Vagina (tissue), 2 donors: ENCODE measurements at regions not wholly inside any gene's neighbourhood (a gene's known extent, or its start where the extent isn't known, plus 50 kb on each side); places are given as distances from the start of the nearest gene placed in this dataset.
A peak's percentile ranks its signal among the peaks of the same experiment; 100 is the strongest.

Experiments
- DNase-seq, 2 donors: peaks; one replicate each; pipeline ENCODE4 v3.0.0-alpha.2; 2017; ENCODE audit errors: extremely low spot score in 2 of 2
- H3K27ac ChIP-seq: fragments of 200-600 bp; sonication (generic); one replicate; pipeline ENCODE4 v1.5.1; 2019
- H3K27me3 ChIP-seq: fragments of 200-600 bp; sonication (generic); one replicate; pipeline ENCODE4 v1.5.1; 2019
- H3K36me3 ChIP-seq, 2 donors: fragments of 200-600 bp; sonication (generic); one replicate each; pipeline ENCODE4 v1.5.1; 2017 to 2019
- H3K4me1 ChIP-seq: fragments of 200-600 bp; sonication (generic); one replicate; pipeline ENCODE4 v1.5.1; 2019
- H3K4me3 ChIP-seq, 2 donors: fragments of 200-600 bp; sonication (generic); 1 replicate in 1 of 2; 2 replicates in 1 of 2; pipeline ENCODE4 v1.5.1; 2016 to 2019
- H3K9me3 ChIP-seq: fragments of 200-600 bp; sonication (generic); one replicate; pipeline ENCODE4 v1.5.1; 2019
- CTCF ChIP-seq, 3 experiments: fragments of 450-650 bp in 2 of 3; fragments of 200-600 bp in 1 of 3; sonication (generic) in 1 of 3; IDR thresholded peaks; one replicate each; pipeline ENCODE4 v1.5.1; 2017 to 2019; ENCODE audit warnings: antibody characterized with exemption in 3 of 3, mild to moderate bottlenecking in 2 of 3, moderate library complexity in 2 of 3
- POLR2A ChIP-seq, 2 donors: fragments of 450-650 bp; IDR thresholded peaks; one replicate each; pipeline ENCODE4 v1.6.1; 2017; ENCODE audit warnings: antibody characterized with exemption in 2 of 2, mild to moderate bottlenecking in 2 of 2, moderate library complexity in 2 of 2
- POLR2AphosphoS5 ChIP-seq, 2 donors: sonication (generic); formaldehyde crosslinking; IDR thresholded peaks; one replicate each; pipeline ENCODE4 v1.9.0; 2017; ENCODE audit warnings: antibody characterized with exemption in 2 of 2, mild to moderate bottlenecking in 2 of 2, low read depth in 1 of 2; ENCODE audit not compliant: insufficient read depth in 1 of 2
- intact Hi-C: fragments of 100-400 bp; cut with DNase I; formaldehyde crosslinking; loops from one replicate; pipeline ENCODE4 v1.15.1; 2023

GRCh38 chr20:11130554-11131166, 456.9 kb upstream of the JAG1 start:
- no peaks in the 10 kb centered on the region for H3K9me3 ChIP-seq
- H3K36me3 ChIP-seq, result no peaks in the 10 kb centered on the region
- no peak overlapping the region for H3K27ac ChIP-seq
- intact Hi-C loops, result no loop called here
- H3K4me1 ChIP-seq, result no peaks in the 10 kb centered on the region
- TF ChIP-seq CTCF (IDR thresholded peaks at IDR 0.05) (no peak), POLR2AphosphoS5 (IDR thresholded peaks at IDR 0.05; ENCODE audit: insufficient read depth in 1 of 2, low read depth in 1 of 2) (no peak)
- H3K27me3 ChIP-seq, result no peaks in the 10 kb centered on the region
- no peak for DNase-seq
- no peak overlapping the region for H3K4me3 ChIP-seq

- H3K4me1 ChIP-seq, result no peaks in the 10 kb centered on the region
- H3K36me3 ChIP-seq, result no peaks in the 10 kb centered on the region
- H3K27me3 ChIP-seq, result no peaks in the 10 kb centered on the region
- TF ChIP-seq POLR2A (IDR thresholded peaks at IDR 0.05) (no peak), CTCF (IDR thresholded peaks at IDR 0.05) (no peak), POLR2AphosphoS5 (IDR thresholded peaks at IDR 0.05; ENCODE audit: insufficient read depth in 1 of 2, low read depth in 1 of 2) (no peak)
- H3K9me3 ChIP-seq, result no peaks in the 10 kb centered on the region
- no peak for DNase-seq
- intact Hi-C loops, result no loop called here
- no peak overlapping the region for H3K4me3 ChIP-seq
- H3K27ac ChIP-seq, result no peak overlapping the region
Observed at GRCh38 chr20:11132819-11133415, 459.1 kb upstream of the JAG1 start.

- H3K36me3 ChIP-seq, result no peaks in the 10 kb centered on the region
- DNase-seq, result no peak
- TF ChIP-seq POLR2AphosphoS5 (IDR thresholded peaks at IDR 0.05; ENCODE audit: insufficient read depth in 1 of 2, low read depth in 1 of 2) (no peak), POLR2A (IDR thresholded peaks at IDR 0.05) (no peak), CTCF (IDR thresholded peaks at IDR 0.05) (no peak)
- no peak overlapping the region for H3K4me3 ChIP-seq
- H3K4me1 ChIP-seq, result no peaks in the 10 kb centered on the region
- H3K27me3 ChIP-seq, result no peaks in the 10 kb centered on the region
- no peak overlapping the region for H3K27ac ChIP-seq
- no peaks in the 10 kb centered on the region for H3K9me3 ChIP-seq
- intact Hi-C loops, result no loop called here
Observed at GRCh38 chr20:11136691-11137090, 462.9 kb upstream of the JAG1 start.

DNA sequence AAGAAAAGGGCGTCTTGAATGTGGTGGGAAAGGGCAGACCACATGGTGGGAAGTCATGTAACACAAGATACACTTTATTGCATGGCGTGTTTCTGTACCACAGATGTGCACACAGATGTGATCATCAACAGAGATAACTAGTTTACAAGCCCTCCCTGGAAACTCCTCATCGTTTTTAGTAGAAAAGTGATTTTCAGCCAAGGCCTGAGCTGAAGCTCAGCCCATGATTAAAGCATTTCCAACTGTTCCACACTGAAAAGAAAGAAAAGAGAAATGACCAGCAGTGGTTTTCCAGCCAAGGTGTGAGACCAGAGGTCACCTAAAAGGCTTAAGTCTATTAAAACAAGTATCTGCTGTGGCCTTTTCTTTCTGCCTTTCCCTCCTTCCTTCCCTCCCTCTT, 463.9 kb upstream of the JAG1 start:
- intact Hi-C loops, result no loop called here
- TF ChIP-seq POLR2A (IDR thresholded peaks at IDR 0.05) (no peak), CTCF (IDR thresholded peaks at IDR 0.05) (no peak), POLR2AphosphoS5 (IDR thresholded peaks at IDR 0.05; ENCODE audit: insufficient read depth in 1 of 2, low read depth in 1 of 2) (no peak)
- H3K4me3 ChIP-seq, result no peak overlapping the region
- DNase-seq, result no peak
- no peaks in the 10 kb centered on the region for H3K27me3 ChIP-seq
- H3K27ac ChIP-seq, result no peak overlapping the region
- no peaks in the 10 kb centered on the region for H3K9me3 ChIP-seq
- no peaks in the 10 kb centered on the region for H3K36me3 ChIP-seq
- H3K4me1 ChIP-seq, result no peaks in the 10 kb centered on the region

DNA sequence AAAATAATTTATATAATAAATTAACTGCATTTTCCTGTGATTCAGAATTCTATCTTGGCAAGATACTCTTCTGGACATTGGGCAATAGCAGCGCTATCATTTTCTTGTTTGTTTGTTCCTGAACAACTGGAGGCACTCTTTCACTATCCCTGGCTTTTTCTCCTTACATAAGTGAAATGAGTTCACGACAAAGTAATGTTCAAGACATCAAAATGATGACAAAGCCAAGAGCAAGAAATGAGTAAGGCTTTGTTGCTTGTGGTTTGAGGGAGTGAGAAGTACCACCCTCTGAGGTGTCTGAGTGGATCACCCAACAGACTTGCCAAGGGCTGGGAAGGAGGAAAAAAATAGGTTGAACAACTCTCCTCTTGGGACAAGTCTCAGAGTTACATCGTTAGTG, 466.6 kb upstream of the JAG1 start:
- Histone ChIP-seq H3K4me1 (peaks cover 15% of the 10 kb centered on the region), H3K27ac (no peak overlapping the region), H3K27me3 (no peaks in the 10 kb centered on the region), H3K9me3 (no peaks in the 10 kb centered on the region), H3K4me3 (no peak overlapping the region), H3K36me3 (no peaks in the 10 kb centered on the region)
- intact Hi-C loops, result no loop called here
- TF ChIP-seq POLR2AphosphoS5 (IDR thresholded peaks at IDR 0.05; ENCODE audit: insufficient read depth in 1 of 2, low read depth in 1 of 2) (peak in 1 of 2 donors; percentile 26), POLR2A (IDR thresholded peaks at IDR 0.05) (no peak)
- no peak for DNase-seq
